Neural progenitor cell (in vitro differentiated cells): ENCODE measurements at regions not wholly inside any gene's neighbourhood (a gene's known extent, or its start where the extent isn't known, plus 50 kb on each side); places are given as distances from the start of the nearest gene placed in this dataset.

Source experiments
- EZH2 ChIP-seq: fragments of 200-600 bp; sonication (generic); IDR thresholded peaks from 2 replicates; pipeline ENCODE4 v1.6.1; 2017; ENCODE audit warnings: antibody characterized with exemption, mild to moderate bottlenecking, moderate library complexity
- EZH2phosphoT487 ChIP-seq: fragments of 200-600 bp; sonication (generic); IDR thresholded peaks from 2 replicates; pipeline ENCODE4 v1.6.1; 2017; ENCODE audit warnings: antibody characterized with exemption
- TF ChIP-seq, protein P1 (sequence below): fragments of 200-600 bp; sonication (generic); IDR thresholded peaks from 2 replicates; pipeline ENCODE4 v1.5.1; 2017; ENCODE audit warnings: antibody characterized with exemption, mild to moderate bottlenecking

DNA sequence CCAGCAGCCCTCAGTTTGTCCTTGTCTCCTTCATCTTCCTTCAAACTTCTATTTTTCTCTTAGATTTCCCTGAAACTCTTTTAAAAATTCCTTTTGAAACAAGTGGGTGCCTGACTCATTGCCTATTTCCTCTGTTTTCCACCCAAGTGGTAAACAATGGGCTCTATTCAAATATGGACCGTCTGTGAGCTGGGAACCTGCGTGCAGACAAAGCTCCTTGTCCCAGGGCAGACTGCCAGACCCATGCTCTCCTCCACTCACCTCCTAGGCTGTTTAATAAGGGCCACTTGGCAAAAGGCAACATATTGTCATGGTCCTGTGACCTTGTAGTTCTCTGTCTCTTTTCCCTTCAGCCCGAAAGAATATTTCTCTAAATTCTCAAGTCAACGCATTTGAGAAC is 332.7 kb upstream of the THBS1 start:
- TF ChIP-seq, protein P1, sequence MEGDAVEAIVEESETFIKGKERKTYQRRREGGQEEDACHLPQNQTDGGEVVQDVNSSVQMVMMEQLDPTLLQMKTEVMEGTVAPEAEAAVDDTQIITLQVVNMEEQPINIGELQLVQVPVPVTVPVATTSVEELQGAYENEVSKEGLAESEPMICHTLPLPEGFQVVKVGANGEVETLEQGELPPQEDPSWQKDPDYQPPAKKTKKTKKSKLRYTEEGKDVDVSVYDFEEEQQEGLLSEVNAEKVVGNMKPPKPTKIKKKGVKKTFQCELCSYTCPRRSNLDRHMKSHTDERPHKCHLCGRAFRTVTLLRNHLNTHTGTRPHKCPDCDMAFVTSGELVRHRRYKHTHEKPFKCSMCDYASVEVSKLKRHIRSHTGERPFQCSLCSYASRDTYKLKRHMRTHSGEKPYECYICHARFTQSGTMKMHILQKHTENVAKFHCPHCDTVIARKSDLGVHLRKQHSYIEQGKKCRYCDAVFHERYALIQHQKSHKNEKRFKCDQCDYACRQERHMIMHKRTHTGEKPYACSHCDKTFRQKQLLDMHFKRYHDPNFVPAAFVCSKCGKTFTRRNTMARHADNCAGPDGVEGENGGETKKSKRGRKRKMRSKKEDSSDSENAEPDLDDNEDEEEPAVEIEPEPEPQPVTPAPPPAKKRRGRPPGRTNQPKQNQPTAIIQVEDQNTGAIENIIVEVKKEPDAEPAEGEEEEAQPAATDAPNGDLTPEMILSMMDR = no peak
- TF ChIP-seq EZH2 (no peak), EZH2phosphoT487 (no peak)
